GM18951 (cell line): ENCODE measurements at regions not wholly inside any gene's neighbourhood (a gene's known extent, or its start where the extent isn't known, plus 50 kb on each side); places are given as distances from the start of the nearest gene placed in this dataset.
"Not testable (repeated sequence)": the region's sequence is repeated elsewhere in the genome, so short reads cannot be mapped to it uniquely, and the experiment has no call there.

Experiments
- POLR2A ChIP-seq: IDR thresholded peaks from 4 replicates; pipeline ENCODE4 v1.6.1; 2011; ENCODE audit warnings: mild to moderate bottlenecking; ENCODE audit not compliant: insufficient read length, insufficient read depth; ENCODE audit errors: extremely low read depth
- in situ Hi-C: fragments of 300-500 bp; cut with MboI; formaldehyde crosslinking; loops from one replicate; pipeline ENCODE4 v1.12.0; 2022; ENCODE audit warnings: low sequenced_read_pairs, mixed read lengths, inconsistent platforms; ENCODE audit not compliant: unreplicated experiment

- in situ Hi-C loops, result loop anchor here (25.0 kb wide), 1 partner anchor 360 kb away; no protein-coding TSS in a partner anchor
- no peak for TF ChIP-seq POLR2A
Measured at GRCh38 chr5:39947657-39948056, 522.9 kb upstream of the DAB2 start.

DNA sequence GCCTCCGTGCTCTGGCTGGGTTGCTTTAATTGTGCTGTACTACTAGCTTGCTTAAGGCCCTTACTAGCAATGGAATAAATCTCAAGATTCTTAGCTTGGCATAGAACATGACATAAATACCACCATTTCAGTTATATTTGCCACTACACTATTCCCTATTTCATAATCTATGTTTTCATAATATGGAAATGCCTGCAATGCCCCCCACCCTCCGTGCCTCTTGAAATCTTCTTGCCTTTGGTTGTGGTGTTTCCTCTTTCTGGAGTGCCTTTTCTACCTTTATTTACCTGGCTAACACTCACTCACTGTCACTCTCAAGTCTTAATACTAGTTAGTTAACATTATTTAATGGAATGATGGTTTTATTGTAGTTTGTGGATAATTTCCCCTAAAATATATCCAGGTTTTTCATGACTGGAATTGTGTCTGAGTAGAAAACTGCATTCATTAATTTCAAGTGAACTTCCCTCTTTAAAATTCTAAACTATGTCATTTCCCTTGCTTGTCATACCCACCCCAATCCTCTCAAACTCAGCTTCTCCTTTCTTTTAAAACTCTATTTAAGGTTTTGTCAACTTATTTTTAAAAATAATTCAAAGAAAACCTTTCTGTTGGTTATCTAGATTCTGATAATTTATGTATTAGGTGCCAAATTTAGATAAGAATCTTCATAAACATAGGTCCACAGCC, 521.7 kb upstream of the DAB2 start:
- no peak for TF ChIP-seq POLR2A
- in situ Hi-C loops, result loop anchor here (25.0 kb wide), 1 partner anchor 359 kb away; no protein-coding TSS in a partner anchor

DNA sequence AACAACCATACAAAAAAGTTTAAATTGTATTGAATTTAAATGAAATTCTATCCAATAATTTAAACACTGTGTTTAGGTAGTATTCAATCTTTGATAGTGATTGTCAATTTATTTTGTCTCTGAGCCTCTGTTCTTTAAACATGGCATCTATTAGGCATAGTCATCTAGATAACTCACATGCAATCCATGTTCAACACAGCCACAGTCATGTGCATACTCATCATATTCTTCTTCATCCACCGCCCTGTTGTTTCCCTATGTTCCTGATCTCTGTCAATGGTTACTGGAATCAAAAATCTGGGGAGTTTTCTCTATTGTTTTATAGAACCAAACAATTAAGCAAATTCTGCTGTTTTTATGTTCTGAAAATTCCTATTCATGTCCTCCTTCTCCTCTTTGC, 521.1 kb upstream of the DAB2 start:
- in situ Hi-C loops, result loop anchor here (25.0 kb wide), 1 partner anchor 359 kb away; no protein-coding TSS in a partner anchor
- no peak for TF ChIP-seq POLR2A

DNA sequence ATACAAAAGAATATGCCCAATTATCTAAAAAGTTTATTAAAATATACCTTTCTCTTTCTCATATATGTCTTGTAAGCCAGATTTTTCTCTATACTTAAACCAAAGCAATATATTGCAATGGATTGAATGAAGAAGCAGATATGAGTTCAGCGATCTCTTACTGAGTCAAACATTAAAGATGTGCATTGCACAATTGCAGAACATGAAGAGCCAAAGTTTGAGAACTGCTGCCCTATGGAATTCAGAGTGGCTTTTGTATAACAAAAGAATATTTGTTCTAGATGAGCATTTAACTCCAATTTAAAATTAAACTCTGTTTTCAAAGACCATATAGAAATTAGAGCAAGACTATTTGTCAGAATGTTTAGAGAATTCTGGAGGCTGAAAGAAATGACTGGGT, 519.0 kb upstream of the DAB2 start:
- in situ Hi-C loops, result loop anchor here (25.0 kb wide), 1 partner anchor 357 kb away; no protein-coding TSS in a partner anchor
- TF ChIP-seq POLR2A, result no peak

- no peak for TF ChIP-seq POLR2A
- in situ Hi-C loops, result loop anchor here (25.0 kb wide), 1 partner anchor 355 kb away; no protein-coding TSS in a partner anchor
Measured at GRCh38 chr5:39942606-39943005, 517.8 kb upstream of the DAB2 start.

DNA sequence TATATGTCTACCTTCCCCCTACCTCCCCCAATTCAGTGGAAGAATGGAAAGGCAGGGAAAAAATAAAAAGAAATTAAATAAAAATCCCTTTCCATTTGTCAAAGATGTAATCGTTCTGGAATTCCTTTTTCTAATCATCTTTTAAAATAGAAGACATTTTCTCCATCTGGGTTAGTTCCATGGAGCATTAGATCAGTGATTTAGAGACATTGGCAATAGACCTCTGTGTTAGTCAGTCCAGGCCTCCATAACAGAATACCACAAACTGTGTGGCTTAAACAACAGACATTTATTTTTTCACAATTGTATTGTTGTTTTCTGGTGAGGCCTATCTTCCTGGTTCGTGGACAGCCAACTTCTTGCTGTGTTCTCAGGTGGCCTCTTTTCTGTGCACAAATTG, 516.6 kb upstream of the DAB2 start:
- TF ChIP-seq POLR2A, result no peak
- in situ Hi-C loops, result loop anchor here (25.0 kb wide), 1 partner anchor 354 kb away; no protein-coding TSS in a partner anchor

- in situ Hi-C loops, result loop anchor here (25.0 kb wide), 1 partner anchor 348 kb away; no protein-coding TSS in a partner anchor
- no peak for TF ChIP-seq POLR2A
Measured at GRCh38 chr5:39934830-39935229, 510.1 kb upstream of the DAB2 start.

DNA sequence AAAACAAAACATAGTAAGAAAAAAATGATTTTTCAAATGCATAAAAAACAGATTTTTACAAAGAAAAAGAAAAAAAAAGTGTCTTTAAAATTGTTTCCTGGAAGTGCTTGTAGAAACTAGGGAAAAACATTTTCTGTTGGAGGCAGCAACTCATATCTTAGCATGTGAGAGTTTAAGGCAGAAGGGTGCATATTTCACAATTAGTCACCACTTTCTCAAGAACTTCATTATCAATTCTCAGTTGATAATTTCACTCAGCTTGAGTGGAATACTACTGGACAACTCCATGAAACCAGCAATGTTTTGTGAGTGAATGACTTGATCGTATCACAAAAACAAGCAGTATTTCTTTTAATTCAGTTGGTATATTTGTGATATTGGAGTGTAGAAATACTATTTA, 508.3 kb upstream of the DAB2 start:
- in situ Hi-C loops, result loop anchor here (25.0 kb wide), 1 partner anchor 346 kb away; no protein-coding TSS in a partner anchor
- TF ChIP-seq POLR2A, result no peak

DNA sequence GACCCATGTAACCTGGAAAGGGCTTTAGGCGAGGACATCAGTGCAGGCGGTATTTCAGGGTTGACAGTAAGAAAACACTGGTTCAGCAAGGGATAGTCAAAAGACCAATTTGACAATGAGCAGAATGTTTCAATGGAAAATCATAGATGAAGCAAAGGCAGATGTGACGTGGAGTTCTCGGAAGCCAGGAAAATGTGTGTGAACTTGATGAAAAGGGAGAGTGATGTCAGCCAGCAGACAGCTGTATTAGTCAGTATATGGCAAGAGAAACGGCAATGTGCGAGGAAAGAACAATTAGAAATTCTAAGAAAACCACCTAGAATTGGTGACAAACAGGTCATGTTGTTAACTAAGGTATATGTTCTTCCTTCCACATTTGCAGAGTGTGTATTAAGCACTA, 503.9 kb upstream of the DAB2 start:
- TF ChIP-seq POLR2A, result no peak
- in situ Hi-C loops, result loop anchor here (25.0 kb wide), 1 partner anchor 341 kb away; no protein-coding TSS in a partner anchor

- TF ChIP-seq POLR2A, result no peak
- in situ Hi-C loops, result no loop called here
Measured at GRCh38 chr5:39919876-39920275, 495.1 kb upstream of the DAB2 start.

DNA sequence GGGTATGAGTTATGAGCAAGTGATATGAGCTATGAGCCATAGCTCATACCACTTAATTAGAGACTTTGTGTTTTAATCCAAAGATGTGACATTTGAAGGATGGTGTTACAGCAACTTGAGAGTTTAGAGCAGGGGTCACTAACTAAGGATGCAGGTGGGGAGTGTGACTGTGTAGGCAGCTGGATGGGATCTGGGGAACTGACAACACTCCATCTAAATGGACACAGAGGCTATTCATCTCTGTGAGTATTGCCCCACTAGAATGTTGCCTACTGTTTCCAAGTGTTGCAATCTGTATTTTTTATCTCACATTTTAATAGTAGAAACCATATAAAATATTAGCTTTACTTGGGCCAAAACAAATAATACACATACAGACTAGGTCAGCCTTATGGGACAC, 488.1 kb upstream of the DAB2 start:
- no peak for TF ChIP-seq POLR2A
- in situ Hi-C loops, result no loop called here

DNA sequence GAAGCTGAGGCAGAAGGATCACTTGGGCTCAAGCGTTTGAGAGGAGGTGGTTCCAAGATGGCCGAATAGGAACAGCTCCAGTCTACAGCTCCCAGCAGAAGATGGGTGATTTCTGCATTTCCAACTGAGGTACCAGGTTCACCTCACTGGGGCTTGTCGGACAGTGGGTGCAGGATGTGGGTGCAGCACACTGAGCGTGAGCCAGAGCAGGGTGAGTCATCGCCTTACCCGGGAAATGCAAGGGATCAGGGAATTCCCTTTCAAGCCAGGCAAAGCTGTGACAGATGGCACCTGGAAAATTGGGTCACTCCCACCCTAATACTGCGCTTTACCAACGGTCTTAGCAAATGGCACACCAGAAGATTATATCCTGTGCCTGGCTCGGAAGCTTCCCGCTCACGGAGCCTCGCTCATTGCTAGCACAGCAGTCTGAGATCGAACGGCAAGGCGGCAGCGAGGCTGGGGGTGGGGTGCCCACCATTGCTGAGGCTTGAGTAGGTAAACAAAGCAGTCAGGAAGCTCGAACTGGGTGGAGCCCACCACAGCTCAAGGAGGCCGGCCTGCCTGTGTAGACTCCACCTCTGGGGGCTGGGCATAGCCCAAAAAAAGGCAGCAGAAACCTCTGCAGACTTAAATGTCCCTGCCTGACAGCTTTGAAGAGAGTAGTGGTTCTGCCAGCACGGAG, 482.6 kb upstream of the DAB2 start:
- in situ Hi-C loops, result not testable (repeated sequence)

DNA sequence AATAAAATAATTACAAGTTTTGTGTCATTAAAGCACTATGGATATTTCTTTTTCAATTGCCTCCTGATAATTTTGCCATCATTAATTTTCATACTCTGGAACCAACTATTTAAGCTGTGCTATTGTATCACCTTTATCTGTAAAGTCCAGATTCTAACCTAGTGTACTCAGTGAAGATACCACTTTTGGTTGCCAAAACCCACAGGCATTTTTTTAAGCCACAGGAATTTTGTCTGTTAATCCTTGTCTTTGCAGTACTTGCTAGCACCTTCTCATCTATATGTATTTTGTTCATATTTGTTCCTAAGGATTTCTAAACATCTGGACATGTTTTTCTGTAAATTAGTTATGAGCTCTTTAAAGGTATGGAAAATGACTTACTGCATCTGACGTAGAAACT, 481.4 kb upstream of the DAB2 start:
- in situ Hi-C loops, result no loop called here
- no peak for TF ChIP-seq POLR2A

GRCh38 chr5:39905356-39905755, 480.6 kb upstream of the DAB2 start:
- TF ChIP-seq POLR2A, result no peak
- in situ Hi-C loops, result no loop called here

DNA sequence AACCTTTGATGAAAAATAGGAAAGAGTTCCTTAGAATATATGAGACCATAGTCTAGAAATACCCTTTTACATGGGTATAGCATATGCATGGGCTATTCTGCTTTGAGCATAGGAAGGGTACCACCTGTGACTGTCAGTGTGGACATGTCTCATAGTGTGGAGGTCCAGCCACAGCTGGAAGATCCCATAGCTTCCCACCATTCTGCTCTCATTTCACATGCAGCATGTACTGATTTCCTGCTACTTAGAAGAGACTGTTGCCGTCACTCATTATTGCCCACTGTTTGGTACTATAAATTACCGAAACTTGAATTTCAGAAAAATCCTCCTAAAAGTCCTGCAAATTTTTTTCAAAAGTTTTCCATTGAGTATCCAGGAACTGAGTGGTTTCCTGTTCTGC, 477.8 kb upstream of the DAB2 start:
- in situ Hi-C loops, result no loop called here
- TF ChIP-seq POLR2A, result no peak
